Transverse colon (tissue), 4 donors: ENCODE measurements at regions not wholly inside any gene's neighbourhood (a gene's known extent, or its start where the extent isn't known, plus 50 kb on each side); places are given as distances from the start of the nearest gene placed in this dataset.

ENCODE experiments used
- DNase-seq: peaks from one replicate; pipeline ENCODE4 v3.0.0-alpha.2; 2019
- H3K27ac ChIP-seq, 4 donors: fragments of 200-600 bp; sonication (generic); 2 replicates each; pipeline ENCODE4 v1.5.1; 2016 to 2018; ENCODE audit warnings: inconsistent platforms in 4 of 4
- H3K27me3 ChIP-seq: fragments of 200-600 bp; sonication (generic); 2 replicates; pipeline ENCODE4 v1.5.1; 2017; ENCODE audit warnings: inconsistent platforms
- H3K36me3 ChIP-seq, 4 donors: fragments of 200-600 bp; sonication (generic); 2 replicates each; pipeline ENCODE4 v1.5.1; 2017 to 2019; ENCODE audit warnings: inconsistent platforms in 4 of 4
- H3K4me1 ChIP-seq, 4 donors: fragments of 200-600 bp; sonication (generic); 2 replicates each; pipeline ENCODE4 v1.5.1; 2017 to 2020; ENCODE audit warnings: inconsistent platforms in 4 of 4
- H3K4me3 ChIP-seq, 4 donors: fragments of 200-600 bp; sonication (generic); 1 replicate in 1 of 4; 2 replicates in 3 of 4; pipeline versions ENCODE4 v1.5.1 to v1.6.1; 2017 to 2019; ENCODE audit warnings: inconsistent platforms in 4 of 4
- H3K9me3 ChIP-seq, 2 donors: fragments of 200-600 bp; sonication (generic); 2 replicates each; pipeline ENCODE4 v1.5.1; 2017 to 2019; ENCODE audit warnings: inconsistent platforms in 2 of 2
- EP300 ChIP-seq: sonication (generic); formaldehyde crosslinking; IDR thresholded peaks from one replicate; pipeline ENCODE4 v1.6.1; 2017; ENCODE audit warnings: antibody characterized with exemption, low read depth
- POLR2A ChIP-seq: fragments of 450-650 bp; IDR thresholded peaks from one replicate; pipeline ENCODE4 v1.6.1; 2016; ENCODE audit warnings: antibody characterized with exemption, mild to moderate bottlenecking, moderate library complexity
- POLR2AphosphoS5 ChIP-seq, 3 donors: sonication (generic); formaldehyde crosslinking; IDR thresholded peaks; one replicate each; pipeline ENCODE4 v1.6.1; 2016; ENCODE audit warnings: antibody characterized with exemption in 3 of 3
- whole genome bisulfite sequencing, 2 donors: methylation state at CpG; one replicate each; pipeline ENCODE4 v1.1.5; 2018; ENCODE audit warnings: low coverage in 1 of 2; 5-methylcytosine and 5-hydroxymethylcytosine counted together
- in situ Hi-C, 4 donors: fragments of 200-750 bp; cut with MboI; loops; one replicate each; pipeline versions ENCODE4 v1.15.0 to v1.15.1; 2017; ENCODE audit warnings: low sequenced_read_pairs in 3 of 4, low pct_ligation_motif_present in 1 of 4, low pct_unique_long_range_greater_than_20kb in 1 of 4
- intact Hi-C: fragments of 100-400 bp; cut with DNase I; formaldehyde crosslinking; loops from one replicate; pipeline ENCODE4 v1.15.1; 2023; ENCODE audit warnings: low total_unique reads
- TF ChIP-seq, protein P1 (sequence below), 5 experiments: fragments of 200-600 bp in 3 of 5; fragments of 450-650 bp in 2 of 5; sonication (generic) in 3 of 5; IDR thresholded peaks; 1 replicate in 2 of 5; 2 replicates in 3 of 5; pipeline ENCODE4 v1.5.1; 2016 to 2017; ENCODE audit warnings: antibody characterized with exemption in 5 of 5, inconsistent platforms in 3 of 5, mild to moderate bottlenecking in 2 of 5, moderate library complexity in 1 of 5

DNA sequence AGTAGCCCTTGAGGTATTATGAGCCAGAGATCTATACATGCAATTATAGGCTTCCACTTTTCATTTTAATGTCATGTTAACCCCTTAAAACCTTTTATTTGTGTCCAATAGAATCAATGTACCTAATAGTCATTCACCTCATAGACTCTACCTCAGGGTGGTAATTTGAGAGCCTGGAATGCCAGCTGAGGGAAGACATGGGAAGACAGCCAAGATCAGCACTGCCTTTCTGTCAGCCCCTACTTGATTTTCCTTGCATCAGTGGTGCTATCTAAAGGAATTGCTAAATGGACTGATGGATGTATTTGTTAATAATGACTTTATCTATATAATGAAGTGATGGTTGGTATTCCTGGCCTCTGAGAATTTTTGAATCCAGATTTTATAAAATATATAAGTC is 113.3 kb upstream of the GBE1 start:
- Histone ChIP-seq H3K9me3 (no peaks in the 10 kb centered on the region), H3K27ac (no peak overlapping the region), H3K27me3 (no peaks in the 10 kb centered on the region), H3K36me3 (no peaks in the 10 kb centered on the region), H3K4me1 (no peaks in the 10 kb centered on the region), H3K4me3 (no peak overlapping the region)
- no peak for DNase-seq
- TF ChIP-seq POLR2AphosphoS5 (IDR thresholded peaks at IDR 0.05) (no peak), POLR2A (no peak), EP300 (no peak)
- TF ChIP-seq, protein P1, sequence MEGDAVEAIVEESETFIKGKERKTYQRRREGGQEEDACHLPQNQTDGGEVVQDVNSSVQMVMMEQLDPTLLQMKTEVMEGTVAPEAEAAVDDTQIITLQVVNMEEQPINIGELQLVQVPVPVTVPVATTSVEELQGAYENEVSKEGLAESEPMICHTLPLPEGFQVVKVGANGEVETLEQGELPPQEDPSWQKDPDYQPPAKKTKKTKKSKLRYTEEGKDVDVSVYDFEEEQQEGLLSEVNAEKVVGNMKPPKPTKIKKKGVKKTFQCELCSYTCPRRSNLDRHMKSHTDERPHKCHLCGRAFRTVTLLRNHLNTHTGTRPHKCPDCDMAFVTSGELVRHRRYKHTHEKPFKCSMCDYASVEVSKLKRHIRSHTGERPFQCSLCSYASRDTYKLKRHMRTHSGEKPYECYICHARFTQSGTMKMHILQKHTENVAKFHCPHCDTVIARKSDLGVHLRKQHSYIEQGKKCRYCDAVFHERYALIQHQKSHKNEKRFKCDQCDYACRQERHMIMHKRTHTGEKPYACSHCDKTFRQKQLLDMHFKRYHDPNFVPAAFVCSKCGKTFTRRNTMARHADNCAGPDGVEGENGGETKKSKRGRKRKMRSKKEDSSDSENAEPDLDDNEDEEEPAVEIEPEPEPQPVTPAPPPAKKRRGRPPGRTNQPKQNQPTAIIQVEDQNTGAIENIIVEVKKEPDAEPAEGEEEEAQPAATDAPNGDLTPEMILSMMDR (IDR thresholded peaks at IDR 0.05), result no peak
- in situ Hi-C loops, result no loop called here
- intact Hi-C loops, result no loop called here

- H3K27me3 ChIP-seq, result no peaks in the 10 kb centered on the region
- H3K4me3 ChIP-seq, result no peak overlapping the region
- no peak overlapping the region for H3K27ac ChIP-seq
- in situ Hi-C loops (no loop called here), intact Hi-C loops (no loop called here)
- no peaks in the 10 kb centered on the region for H3K36me3 ChIP-seq
- WGBS, 2 donors, result 33 to 40% methylated on average over 1 of the region's 1 CpG
- DNase-seq, result no peak
- no peaks in the 10 kb centered on the region for H3K9me3 ChIP-seq
- TF ChIP-seq, protein P1 (IDR thresholded peaks at IDR 0.05), result no peak
- no peak for TF ChIP-seq POLR2AphosphoS5 (IDR thresholded peaks at IDR 0.05)
- no peak for TF ChIP-seq EP300
- TF ChIP-seq POLR2A, result no peak
- H3K4me1 ChIP-seq, result no peaks in the 10 kb centered on the region
Observed at GRCh38 chr3:81872566-81872965, 111.1 kb upstream of the GBE1 start.

GRCh38 chr3:81871358-81872155 is 110.1 kb upstream of the GBE1 start:
- no peaks in the 10 kb centered on the region for H3K4me1 ChIP-seq
- no peaks in the 10 kb centered on the region for H3K36me3 ChIP-seq
- no peak overlapping the region for H3K27ac ChIP-seq
- no peak for DNase-seq
- 53 to 64% methylated on average over 3 of the region's 3 CpGs for WGBS, 2 donors
- in situ Hi-C loops, result no loop called here
- no peaks in the 10 kb centered on the region for H3K9me3 ChIP-seq
- no peaks in the 10 kb centered on the region for H3K27me3 ChIP-seq
- intact Hi-C loops, result no loop called here
- TF ChIP-seq POLR2AphosphoS5 (IDR thresholded peaks at IDR 0.05), result no peak
- TF ChIP-seq, protein P1 (IDR thresholded peaks at IDR 0.05), result peak in 1 of 5 experiments; percentile 3
- TF ChIP-seq EP300, result no peak
- no peak for TF ChIP-seq POLR2A
- no peak overlapping the region for H3K4me3 ChIP-seq

GRCh38 chr3:81869382-81869781 is 107.9 kb upstream of the GBE1 start:
- 35 to 60% methylated on average over 1 of the region's 1 CpG for WGBS, 2 donors
- H3K4me1 ChIP-seq, result no peaks in the 10 kb centered on the region
- no peaks in the 10 kb centered on the region for H3K27me3 ChIP-seq
- intact Hi-C loops, result no loop called here
- H3K4me3 ChIP-seq, result no peak overlapping the region
- no peaks in the 10 kb centered on the region for H3K9me3 ChIP-seq
- TF ChIP-seq EP300 (no peak), POLR2AphosphoS5 (IDR thresholded peaks at IDR 0.05) (no peak), POLR2A (no peak)
- TF ChIP-seq, protein P1 (IDR thresholded peaks at IDR 0.05), result no peak
- in situ Hi-C loops, result no loop called here
- H3K27ac ChIP-seq, result no peak overlapping the region
- no peak for DNase-seq
- H3K36me3 ChIP-seq, result no peaks in the 10 kb centered on the region
